Lower leg skin (tissue), 3 donors: ENCODE measurements at regions not wholly inside any gene's neighbourhood (a gene's known extent, or its start where the extent isn't known, plus 50 kb on each side); places are given as distances from the start of the nearest gene placed in this dataset.

Source experiments
- POLR2A ChIP-seq, 2 donors: fragments of 450-650 bp; IDR thresholded peaks; one replicate each; pipeline ENCODE4 v1.6.1; 2016 to 2017; ENCODE audit warnings: antibody characterized with exemption in 2 of 2, mild to moderate bottlenecking in 1 of 2, moderate library complexity in 1 of 2
- TF ChIP-seq, protein P1 (sequence below), 3 donors: fragments of 450-650 bp; IDR thresholded peaks; one replicate each; pipeline ENCODE4 v1.5.1; 2016; ENCODE audit warnings: antibody characterized with exemption in 3 of 3, mild to moderate bottlenecking in 3 of 3, moderate library complexity in 2 of 3

DNA sequence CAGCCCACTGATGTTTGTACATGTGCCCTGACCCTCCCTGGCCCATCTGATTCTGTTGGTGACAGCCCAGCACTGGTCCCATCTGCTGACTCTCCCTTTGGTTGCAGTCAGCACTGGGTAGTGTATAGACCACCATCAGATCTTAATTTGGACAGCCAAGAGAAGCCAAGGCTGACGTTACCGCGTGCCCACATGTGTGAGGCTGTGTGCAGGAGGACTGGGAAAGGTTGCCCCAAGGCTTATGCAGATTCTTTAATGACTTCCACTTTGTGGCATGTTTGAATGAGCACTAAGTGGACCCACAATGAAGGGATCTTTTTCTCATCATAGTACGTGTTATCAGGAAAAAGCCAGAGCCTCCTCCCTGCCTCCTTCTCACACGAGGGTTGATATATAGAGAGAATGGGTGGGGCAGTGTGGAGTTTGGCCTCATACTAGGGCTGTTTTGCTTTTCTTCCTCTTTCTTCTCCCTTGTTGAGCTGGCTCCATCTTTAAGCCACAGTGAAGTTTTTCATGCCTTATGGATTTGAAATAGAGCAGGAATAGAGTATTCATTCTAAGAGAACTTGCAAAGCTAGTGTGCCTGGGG, 93.5 kb downstream of the NAV1 start:
- TF ChIP-seq, protein P1, sequence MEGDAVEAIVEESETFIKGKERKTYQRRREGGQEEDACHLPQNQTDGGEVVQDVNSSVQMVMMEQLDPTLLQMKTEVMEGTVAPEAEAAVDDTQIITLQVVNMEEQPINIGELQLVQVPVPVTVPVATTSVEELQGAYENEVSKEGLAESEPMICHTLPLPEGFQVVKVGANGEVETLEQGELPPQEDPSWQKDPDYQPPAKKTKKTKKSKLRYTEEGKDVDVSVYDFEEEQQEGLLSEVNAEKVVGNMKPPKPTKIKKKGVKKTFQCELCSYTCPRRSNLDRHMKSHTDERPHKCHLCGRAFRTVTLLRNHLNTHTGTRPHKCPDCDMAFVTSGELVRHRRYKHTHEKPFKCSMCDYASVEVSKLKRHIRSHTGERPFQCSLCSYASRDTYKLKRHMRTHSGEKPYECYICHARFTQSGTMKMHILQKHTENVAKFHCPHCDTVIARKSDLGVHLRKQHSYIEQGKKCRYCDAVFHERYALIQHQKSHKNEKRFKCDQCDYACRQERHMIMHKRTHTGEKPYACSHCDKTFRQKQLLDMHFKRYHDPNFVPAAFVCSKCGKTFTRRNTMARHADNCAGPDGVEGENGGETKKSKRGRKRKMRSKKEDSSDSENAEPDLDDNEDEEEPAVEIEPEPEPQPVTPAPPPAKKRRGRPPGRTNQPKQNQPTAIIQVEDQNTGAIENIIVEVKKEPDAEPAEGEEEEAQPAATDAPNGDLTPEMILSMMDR (IDR thresholded peaks at IDR 0.05) = no peak
- no peak for TF ChIP-seq POLR2A (IDR thresholded peaks at IDR 0.05)
